ENCODE measurements at regions not wholly inside any gene's neighbourhood (a gene's known extent, or its start where the extent isn't known, plus 50 kb on each side); places are given as distances from the start of the nearest gene placed in this dataset.

GRCh38 chr2:16204251-16204650, 263.9 kb downstream of the MYCN start:
- TF ChIP-seq CTCF (IDR thresholded peaks at IDR 0.05; ENCODE audit: low read length) (no peak), EZH2 (IDR thresholded peaks at IDR 0.05; ENCODE audit: borderline replicate concordance, low read length) (no peak)
